ENCODE measurements at regions not wholly inside any gene's neighbourhood (a gene's known extent, or its start where the extent isn't known, plus 50 kb on each side); places are given as distances from the start of the nearest gene placed in this dataset.

DNA sequence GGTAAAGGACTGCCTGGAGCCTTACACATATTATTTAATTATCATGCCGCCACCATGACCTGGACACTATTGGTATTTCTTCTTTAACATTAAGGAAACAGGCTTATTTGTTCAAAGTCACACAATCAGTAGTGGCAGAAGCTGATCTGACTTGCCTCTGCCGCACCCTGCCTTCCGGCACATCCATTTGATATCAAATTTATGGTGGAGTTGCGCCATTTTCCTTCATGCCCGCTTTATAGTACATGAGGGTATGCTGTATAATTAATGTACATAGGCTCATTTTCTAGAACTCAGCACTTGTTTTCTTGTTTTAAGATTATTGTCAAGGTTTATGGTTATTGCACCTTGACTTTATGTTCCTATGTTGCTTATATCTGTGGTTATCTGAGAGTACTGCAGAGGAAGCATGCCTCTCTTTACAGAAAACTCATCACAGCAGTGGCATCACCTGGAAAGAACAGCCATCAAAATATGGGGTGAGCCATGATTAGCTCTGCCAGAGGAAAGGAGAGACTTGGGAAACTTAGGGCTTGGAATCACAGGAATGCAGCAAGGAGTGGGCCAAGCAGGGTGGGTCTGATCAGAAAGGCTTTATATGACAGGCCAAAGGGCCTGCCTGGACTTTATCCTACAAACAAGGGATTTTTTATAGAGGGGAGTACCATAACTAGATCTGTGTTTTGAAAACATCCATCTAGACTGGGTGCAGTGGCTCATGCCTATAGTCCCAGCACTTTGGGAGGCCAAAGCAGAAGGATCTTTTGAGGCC, 72.2 kb upstream of the GJB5 start:
- no peak for TF ChIP-seq EZH2phosphoT487 (conservative IDR thresholded peaks at IDR 0.05; ENCODE audit: low read length)
- TF ChIP-seq, protein P1, sequence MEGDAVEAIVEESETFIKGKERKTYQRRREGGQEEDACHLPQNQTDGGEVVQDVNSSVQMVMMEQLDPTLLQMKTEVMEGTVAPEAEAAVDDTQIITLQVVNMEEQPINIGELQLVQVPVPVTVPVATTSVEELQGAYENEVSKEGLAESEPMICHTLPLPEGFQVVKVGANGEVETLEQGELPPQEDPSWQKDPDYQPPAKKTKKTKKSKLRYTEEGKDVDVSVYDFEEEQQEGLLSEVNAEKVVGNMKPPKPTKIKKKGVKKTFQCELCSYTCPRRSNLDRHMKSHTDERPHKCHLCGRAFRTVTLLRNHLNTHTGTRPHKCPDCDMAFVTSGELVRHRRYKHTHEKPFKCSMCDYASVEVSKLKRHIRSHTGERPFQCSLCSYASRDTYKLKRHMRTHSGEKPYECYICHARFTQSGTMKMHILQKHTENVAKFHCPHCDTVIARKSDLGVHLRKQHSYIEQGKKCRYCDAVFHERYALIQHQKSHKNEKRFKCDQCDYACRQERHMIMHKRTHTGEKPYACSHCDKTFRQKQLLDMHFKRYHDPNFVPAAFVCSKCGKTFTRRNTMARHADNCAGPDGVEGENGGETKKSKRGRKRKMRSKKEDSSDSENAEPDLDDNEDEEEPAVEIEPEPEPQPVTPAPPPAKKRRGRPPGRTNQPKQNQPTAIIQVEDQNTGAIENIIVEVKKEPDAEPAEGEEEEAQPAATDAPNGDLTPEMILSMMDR (IDR thresholded peaks at IDR 0.05; ENCODE audit: insufficient read depth, low read length, poor library complexity, severe bottlenecking), result no peak

All from SU-DHL-6 (cell line).